SJSA1 (cell line): ENCODE measurements at regions not wholly inside any gene's neighbourhood (a gene's known extent, or its start where the extent isn't known, plus 50 kb on each side); places are given as distances from the start of the nearest gene placed in this dataset.

Experiments used
- DNase-seq, 2 experiments: peaks; one replicate each; pipeline ENCODE4 v3.0.0-alpha.2; 2015 to 2020; ENCODE audit warnings: low spot score in 2 of 2, low read depth in 1 of 2
- H3K27ac ChIP-seq: fragments of 250-450 bp; sonication (Bioruptor Pico); 2 replicates; pipeline ENCODE4 v1.5.1; 2020; ENCODE audit warnings: mild to moderate bottlenecking, moderate library complexity
- H3K27me3 ChIP-seq: fragments of 250-450 bp; sonication (Bioruptor Pico); replicated peaks from 2 replicates; pipeline ENCODE4 v1.5.1; 2020; ENCODE audit warnings: mild to moderate bottlenecking, moderate library complexity
- H3K36me3 ChIP-seq: fragments of 250-450 bp; sonication (Bioruptor Pico); 2 replicates; pipeline ENCODE4 v1.5.1; 2020; ENCODE audit warnings: mild to moderate bottlenecking
- H3K4me1 ChIP-seq: fragments of 250-450 bp; sonication (Bioruptor Pico); replicated peaks from 2 replicates; pipeline ENCODE4 v1.6.1; 2021; ENCODE audit warnings: mild to moderate bottlenecking
- H3K4me3 ChIP-seq: fragments of 250-450 bp; sonication (Bioruptor Pico); 2 replicates; pipeline ENCODE4 v1.5.1; 2020; ENCODE audit warnings: mild to moderate bottlenecking
- H3K9me3 ChIP-seq: fragments of 250-450 bp; sonication (Bioruptor Pico); replicated peaks from 2 replicates; pipeline ENCODE4 v1.5.1; 2020; ENCODE audit warnings: mild to moderate bottlenecking

GRCh38 chr5:68352166-68352565 is 136.6 kb downstream of the PIK3R1 start:
- no peak for DNase-seq
- Histone ChIP-seq H3K27ac (no peak overlapping the region), H3K36me3 (no peaks in the 10 kb centered on the region), H3K9me3 (no peaks in the 10 kb centered on the region), H3K4me3 (no peak overlapping the region), H3K27me3 (no peaks in the 10 kb centered on the region), H3K4me1 (no peaks in the 10 kb centered on the region)

DNA sequence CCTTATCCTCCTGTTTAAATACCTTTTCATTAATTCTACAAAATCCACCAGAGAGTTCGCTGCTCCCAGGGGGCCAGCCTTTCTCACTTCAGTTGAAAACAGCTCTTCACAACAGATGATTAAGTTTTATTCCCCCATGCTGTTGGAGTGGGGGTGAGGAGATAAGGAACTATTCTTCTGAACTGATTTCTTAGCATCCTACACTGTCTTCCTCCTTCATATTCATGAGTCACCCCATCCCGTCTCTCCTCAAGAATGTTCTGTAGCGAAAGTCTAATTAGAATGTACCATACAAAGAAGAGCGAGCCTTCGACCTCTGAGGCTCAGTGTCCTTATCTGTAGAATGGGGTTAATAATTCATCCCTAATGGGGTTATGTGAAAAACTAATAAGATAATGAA is 138.0 kb downstream of the PIK3R1 start:
- H3K4me1 ChIP-seq: no peaks in the 10 kb centered on the region
- DNase-seq: no peak
- no peaks in the 10 kb centered on the region for H3K9me3 ChIP-seq

GRCh38 chr5:68354315-68354714 is 138.8 kb downstream of the PIK3R1 start:
- H3K36me3 ChIP-seq: no peaks in the 10 kb centered on the region
- no peak for DNase-seq

More for the DNA sequence above, 138.0 kb downstream of the PIK3R1 start:
- Histone ChIP-seq H3K36me3 (no peaks in the 10 kb centered on the region), H3K27me3 (no peaks in the 10 kb centered on the region), H3K4me3 (no peak overlapping the region), H3K27ac (no peak overlapping the region)

DNA sequence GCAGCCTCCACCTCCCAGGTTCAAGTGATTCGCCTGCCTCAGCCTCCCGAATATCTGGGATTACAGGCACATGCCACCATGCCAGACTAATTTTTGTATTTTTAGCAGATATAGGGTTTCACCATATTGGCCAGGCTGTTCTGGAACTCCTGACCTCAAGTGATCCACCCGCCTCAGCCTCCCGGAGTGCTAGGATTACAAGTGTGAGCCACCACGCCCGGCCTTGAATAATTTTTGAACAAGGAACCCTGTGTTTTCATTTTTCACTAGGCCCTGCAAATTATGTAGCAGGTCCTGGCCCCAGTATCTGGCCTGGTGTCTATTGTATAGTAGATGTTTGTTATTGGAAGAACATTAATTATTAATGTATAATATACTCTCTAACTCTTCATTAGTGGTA is 140.7 kb downstream of the PIK3R1 start:
- no peak for DNase-seq
- H3K27me3 ChIP-seq: no peaks in the 10 kb centered on the region
- H3K36me3 ChIP-seq: no peaks in the 10 kb centered on the region
- H3K9me3 ChIP-seq: no peaks in the 10 kb centered on the region
- H3K4me1 ChIP-seq: no peaks in the 10 kb centered on the region
- no peak overlapping the region for H3K27ac ChIP-seq
- H3K4me3 ChIP-seq: no peak overlapping the region

More at GRCh38 chr5:68354315-68354714, 138.8 kb downstream of the PIK3R1 start:
- H3K27me3 ChIP-seq: no peaks in the 10 kb centered on the region
- no peak overlapping the region for H3K4me3 ChIP-seq
- no peaks in the 10 kb centered on the region for H3K9me3 ChIP-seq
- no peaks in the 10 kb centered on the region for H3K4me1 ChIP-seq
- no peak overlapping the region for H3K27ac ChIP-seq

DNA sequence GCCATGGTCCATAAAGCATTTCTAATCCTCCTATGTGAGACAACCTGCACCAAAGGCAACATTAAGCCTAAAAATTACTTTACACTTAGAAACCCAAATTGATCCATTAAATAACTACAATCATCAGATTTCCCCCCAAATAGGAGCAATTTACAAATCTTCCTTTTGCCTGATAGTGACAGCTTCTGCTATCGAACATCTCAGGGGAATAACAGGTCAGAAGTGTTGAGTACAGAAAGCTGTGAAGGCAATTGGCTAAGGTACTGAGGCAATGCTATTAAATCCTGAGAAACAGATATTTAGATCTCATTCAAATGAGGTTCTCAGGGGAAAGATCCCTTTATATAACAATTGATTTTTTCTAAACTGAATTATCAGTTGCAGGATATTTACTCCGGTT is 141.1 kb downstream of the PIK3R1 start:
- Histone ChIP-seq H3K36me3 (no peaks in the 10 kb centered on the region), H3K9me3 (no peaks in the 10 kb centered on the region), H3K27ac (no peak overlapping the region), H3K27me3 (no peaks in the 10 kb centered on the region), H3K4me1 (no peaks in the 10 kb centered on the region), H3K4me3 (no peak overlapping the region)
- no peak for DNase-seq

DNA sequence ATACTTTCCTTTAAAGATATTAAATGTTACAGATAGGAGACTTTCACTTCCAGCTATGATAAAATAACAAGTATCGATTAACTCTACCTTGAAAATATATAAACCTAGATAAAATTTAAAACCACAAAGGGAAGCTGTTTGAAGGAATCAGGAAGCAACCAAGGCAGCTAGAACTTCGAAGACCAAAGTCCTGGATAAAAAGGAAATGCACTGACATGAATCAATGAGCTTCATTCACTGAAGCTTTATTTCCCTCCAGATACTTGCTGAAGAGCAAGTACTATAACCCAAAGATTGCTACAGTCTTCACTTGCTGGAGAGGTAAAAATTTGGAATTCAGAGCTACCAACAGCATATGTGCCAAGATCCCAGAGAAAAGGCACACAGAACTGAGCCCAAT is 144.1 kb downstream of the PIK3R1 start:
- H3K4me1 ChIP-seq: no peaks in the 10 kb centered on the region
- H3K4me3 ChIP-seq: no peak overlapping the region
- H3K27me3 ChIP-seq: no peaks in the 10 kb centered on the region
- H3K9me3 ChIP-seq: no peaks in the 10 kb centered on the region
- H3K27ac ChIP-seq: no peak overlapping the region
- no peaks in the 10 kb centered on the region for H3K36me3 ChIP-seq
- DNase-seq: no peak

DNA sequence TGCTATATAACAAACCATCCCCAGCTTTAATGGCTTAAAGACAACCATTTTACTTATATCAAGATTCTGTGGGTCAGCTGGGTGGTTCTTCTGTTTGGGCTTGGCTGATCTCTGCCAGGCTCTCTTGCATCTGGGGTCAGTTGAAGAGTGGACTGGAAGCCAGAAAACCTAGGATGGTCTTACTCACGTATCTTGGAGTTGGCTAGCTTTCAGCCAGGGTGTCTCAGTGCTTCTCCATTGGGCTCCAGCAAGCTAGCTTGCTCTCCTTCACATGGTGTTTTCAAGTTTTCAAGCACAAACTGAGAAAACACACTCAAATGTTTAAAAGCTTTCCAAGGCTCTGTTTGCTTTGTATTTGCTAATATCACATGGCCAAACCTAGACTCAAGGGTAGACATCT is 146.8 kb downstream of the PIK3R1 start:
- Histone ChIP-seq H3K27ac (no peak overlapping the region), H3K27me3 (no peaks in the 10 kb centered on the region), H3K9me3 (no peaks in the 10 kb centered on the region), H3K4me3 (no peak overlapping the region), H3K4me1 (no peaks in the 10 kb centered on the region), H3K36me3 (no peaks in the 10 kb centered on the region)
- DNase-seq: no peak

- H3K9me3 ChIP-seq: no peaks in the 10 kb centered on the region
Observed at GRCh38 chr5:68365889-68366288, 150.3 kb downstream of the PIK3R1 start.

DNA sequence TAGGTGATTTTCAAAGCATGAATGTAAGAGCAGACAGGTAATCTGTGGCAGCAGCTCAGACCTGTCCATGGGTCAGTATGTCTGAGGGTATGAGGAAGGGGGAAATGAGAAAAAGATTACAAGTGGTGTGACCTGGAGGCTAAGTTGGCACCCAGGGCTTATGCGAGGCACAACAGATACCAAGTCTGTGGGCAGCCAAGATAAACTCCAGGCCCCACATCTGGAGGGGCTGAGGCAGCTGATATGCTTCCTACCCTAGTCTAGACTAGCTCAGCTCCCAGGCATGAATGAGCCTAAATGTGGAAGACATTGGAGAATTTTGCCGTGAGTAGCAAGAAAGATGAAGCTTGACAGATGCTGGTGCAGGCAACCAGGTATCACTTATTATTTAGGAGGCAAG is 151.7 kb downstream of the PIK3R1 start:
- Histone ChIP-seq H3K27ac (no peak overlapping the region), H3K36me3 (no peaks in the 10 kb centered on the region)
- no peak for DNase-seq

More at GRCh38 chr5:68365889-68366288, 150.3 kb downstream of the PIK3R1 start:
- Histone ChIP-seq H3K27me3 (no peaks in the 10 kb centered on the region), H3K36me3 (no peaks in the 10 kb centered on the region), H3K4me1 (no peaks in the 10 kb centered on the region), H3K27ac (no peak overlapping the region), H3K4me3 (no peak overlapping the region)
- DNase-seq: no peak

DNA sequence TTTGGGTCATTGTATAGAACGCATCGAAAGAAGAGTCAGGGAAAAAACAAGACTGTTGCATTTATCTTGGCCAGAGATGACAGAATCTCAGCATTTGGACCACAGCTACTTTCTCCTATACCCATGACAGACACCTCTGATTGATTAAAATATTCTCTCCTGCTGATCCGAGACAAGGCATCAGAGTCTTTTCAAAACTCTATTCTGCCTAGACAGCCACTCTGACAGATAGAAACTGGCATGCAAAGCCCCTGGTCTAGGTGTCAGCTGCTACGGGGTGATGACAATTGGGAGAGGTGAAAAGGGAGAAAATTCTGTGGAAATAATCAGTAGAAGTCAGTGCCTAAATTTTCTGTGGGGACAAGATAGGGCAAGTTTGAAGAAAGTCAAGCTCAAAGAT is 152.2 kb downstream of the PIK3R1 start:
- no peak for DNase-seq
- Histone ChIP-seq H3K36me3 (no peaks in the 10 kb centered on the region), H3K4me1 (no peaks in the 10 kb centered on the region), H3K4me3 (no peak overlapping the region), H3K27ac (no peak overlapping the region), H3K9me3 (no peaks in the 10 kb centered on the region), H3K27me3 (no peaks in the 10 kb centered on the region)

More for the DNA sequence above, 151.7 kb downstream of the PIK3R1 start:
- Histone ChIP-seq H3K27me3 (no peaks in the 10 kb centered on the region), H3K9me3 (no peaks in the 10 kb centered on the region), H3K4me3 (no peak overlapping the region), H3K4me1 (no peaks in the 10 kb centered on the region)

DNA sequence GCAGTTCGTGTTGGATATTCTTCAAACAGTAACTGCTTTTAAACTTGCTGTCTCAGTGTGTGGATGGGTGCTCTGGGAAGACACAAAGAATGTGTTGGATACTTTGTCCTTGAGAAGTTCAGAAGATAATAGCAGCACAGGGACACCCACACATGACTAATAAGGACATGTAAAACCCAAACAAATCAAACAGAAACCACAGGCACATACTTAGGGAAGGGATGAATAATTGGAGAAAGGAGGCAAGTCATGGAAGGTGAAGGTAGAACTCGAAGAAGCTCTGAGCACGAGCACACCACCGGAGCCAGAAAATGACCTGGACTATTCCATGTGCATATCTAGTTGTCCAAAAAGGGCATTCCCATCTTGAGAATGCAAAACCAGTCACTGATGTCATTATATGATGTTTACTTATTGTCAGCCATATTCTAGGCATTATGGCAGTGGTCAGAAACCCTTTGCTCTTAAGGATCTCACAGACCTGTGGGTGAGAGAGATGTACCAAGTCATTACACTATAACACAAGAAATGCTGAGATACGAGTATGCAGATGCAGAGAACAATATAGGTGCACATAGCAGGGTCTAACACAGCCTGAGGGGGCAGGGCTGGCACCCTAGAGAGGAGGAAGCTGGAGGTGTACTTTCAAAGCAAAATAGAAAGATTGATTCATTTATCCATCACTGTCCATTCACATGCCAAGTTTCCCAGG is 152.9 kb downstream of the PIK3R1 start:
- no peak for DNase-seq
- H3K4me3 ChIP-seq: no peak overlapping the region
- no peaks in the 10 kb centered on the region for H3K9me3 ChIP-seq
- H3K27me3 ChIP-seq: no peaks in the 10 kb centered on the region
- H3K36me3 ChIP-seq: no peaks in the 10 kb centered on the region
- no peaks in the 10 kb centered on the region for H3K4me1 ChIP-seq
- no peak overlapping the region for H3K27ac ChIP-seq

DNA sequence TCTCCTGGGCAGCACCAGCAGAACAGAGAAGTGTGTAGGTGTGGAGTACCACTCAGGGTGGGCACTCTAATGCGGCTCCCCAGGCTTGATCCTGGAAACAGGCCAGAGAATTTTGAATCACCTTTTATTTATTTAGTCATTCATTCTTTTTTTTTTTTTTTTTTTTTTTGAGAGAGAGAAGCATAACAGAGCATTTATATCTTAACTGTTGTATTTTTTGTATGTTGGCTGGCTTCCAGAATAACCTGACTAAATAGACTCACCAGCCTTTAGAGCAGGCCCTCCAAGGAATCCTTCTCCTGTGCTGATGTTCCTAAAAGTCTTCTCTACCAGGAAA is 153.4 kb downstream of the PIK3R1 start:
- no peaks in the 10 kb centered on the region for H3K9me3 ChIP-seq
- H3K36me3 ChIP-seq: no peaks in the 10 kb centered on the region
- H3K27me3 ChIP-seq: no peaks in the 10 kb centered on the region
- no peaks in the 10 kb centered on the region for H3K4me1 ChIP-seq
- no peak overlapping the region for H3K4me3 ChIP-seq
- DNase-seq: no peak
- H3K27ac ChIP-seq: no peak overlapping the region

- Histone ChIP-seq H3K27me3 (no peaks in the 10 kb centered on the region), H3K9me3 (no peaks in the 10 kb centered on the region), H3K4me3 (no peak overlapping the region), H3K4me1 (no peaks in the 10 kb centered on the region), H3K36me3 (no peaks in the 10 kb centered on the region), H3K27ac (no peak overlapping the region)
- no peak for DNase-seq
Observed at GRCh38 chr5:68369457-68370125, 154.0 kb downstream of the PIK3R1 start.

DNA sequence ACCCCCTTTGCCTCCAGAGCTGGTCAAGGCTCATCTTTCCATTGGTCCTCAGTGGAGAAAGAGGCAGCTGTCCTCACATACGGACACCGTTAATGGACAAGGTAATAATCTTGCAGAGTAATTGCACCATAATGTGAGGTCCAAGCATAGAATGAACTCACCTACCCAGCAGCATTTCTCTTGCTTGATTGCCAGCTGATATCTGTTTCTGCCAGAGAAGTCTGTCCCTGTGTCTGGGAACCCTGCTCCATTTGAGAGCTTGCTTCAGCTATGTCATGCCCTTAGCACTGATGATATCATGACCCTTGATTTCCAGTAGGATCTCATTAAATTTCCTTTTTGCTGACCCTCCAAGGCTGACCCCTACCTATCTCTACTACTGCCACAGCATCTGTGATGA is 154.6 kb downstream of the PIK3R1 start:
- Histone ChIP-seq H3K4me3 (no peak overlapping the region), H3K4me1 (no peaks in the 10 kb centered on the region), H3K36me3 (no peaks in the 10 kb centered on the region), H3K27ac (no peak overlapping the region), H3K27me3 (no peaks in the 10 kb centered on the region), H3K9me3 (no peaks in the 10 kb centered on the region)
- DNase-seq: no peak

DNA sequence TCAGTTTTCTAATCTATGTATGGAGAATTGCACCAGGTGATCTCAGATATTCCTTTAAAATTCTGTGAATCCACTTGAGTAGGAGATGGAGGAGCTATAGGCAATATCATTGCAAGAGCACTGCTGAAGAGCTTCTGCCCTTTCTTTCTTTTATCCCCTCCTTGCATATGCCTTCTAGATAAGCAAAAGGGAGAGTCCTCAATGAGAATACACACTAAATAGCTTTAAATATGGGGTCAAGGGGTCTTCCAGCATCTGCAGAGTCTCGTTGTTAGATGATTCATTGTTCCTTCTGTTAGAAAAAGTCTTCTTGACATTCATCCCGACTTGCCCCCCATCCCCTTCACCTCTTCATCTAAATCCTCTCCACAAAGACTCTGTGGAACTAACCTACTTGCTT is 156.1 kb downstream of the PIK3R1 start:
- H3K4me1 ChIP-seq: no peaks in the 10 kb centered on the region
- no peaks in the 10 kb centered on the region for H3K27me3 ChIP-seq
- DNase-seq: no peak
- H3K36me3 ChIP-seq: no peaks in the 10 kb centered on the region
- H3K27ac ChIP-seq: no peak overlapping the region
- H3K9me3 ChIP-seq: no peaks in the 10 kb centered on the region
- H3K4me3 ChIP-seq: no peak overlapping the region
